B cell (primary cell): ENCODE measurements at regions not wholly inside any gene's neighbourhood (a gene's known extent, or its start where the extent isn't known, plus 50 kb on each side); places are given as distances from the start of the nearest gene placed in this dataset.

Experiments
- EZH2 ChIP-seq: IDR thresholded peaks from 2 replicates; pipeline ENCODE4 v1.6.1; 2012; ENCODE audit warnings: borderline replicate concordance, low read depth, mild to moderate bottlenecking, moderate library complexity, low read length; ENCODE audit not compliant: insufficient read depth, poor library complexity, severe bottlenecking
- TF ChIP-seq, protein P1 (sequence below): fragments of 200-600 bp; IDR thresholded peaks from one replicate; pipeline ENCODE4 v1.8.0; 2022; ENCODE audit warnings: antibody characterized with exemption, mild to moderate bottlenecking

GRCh38 chr13:106369091-106369490 is 166.4 kb downstream of the EFNB2 start:
- TF ChIP-seq, protein P1, sequence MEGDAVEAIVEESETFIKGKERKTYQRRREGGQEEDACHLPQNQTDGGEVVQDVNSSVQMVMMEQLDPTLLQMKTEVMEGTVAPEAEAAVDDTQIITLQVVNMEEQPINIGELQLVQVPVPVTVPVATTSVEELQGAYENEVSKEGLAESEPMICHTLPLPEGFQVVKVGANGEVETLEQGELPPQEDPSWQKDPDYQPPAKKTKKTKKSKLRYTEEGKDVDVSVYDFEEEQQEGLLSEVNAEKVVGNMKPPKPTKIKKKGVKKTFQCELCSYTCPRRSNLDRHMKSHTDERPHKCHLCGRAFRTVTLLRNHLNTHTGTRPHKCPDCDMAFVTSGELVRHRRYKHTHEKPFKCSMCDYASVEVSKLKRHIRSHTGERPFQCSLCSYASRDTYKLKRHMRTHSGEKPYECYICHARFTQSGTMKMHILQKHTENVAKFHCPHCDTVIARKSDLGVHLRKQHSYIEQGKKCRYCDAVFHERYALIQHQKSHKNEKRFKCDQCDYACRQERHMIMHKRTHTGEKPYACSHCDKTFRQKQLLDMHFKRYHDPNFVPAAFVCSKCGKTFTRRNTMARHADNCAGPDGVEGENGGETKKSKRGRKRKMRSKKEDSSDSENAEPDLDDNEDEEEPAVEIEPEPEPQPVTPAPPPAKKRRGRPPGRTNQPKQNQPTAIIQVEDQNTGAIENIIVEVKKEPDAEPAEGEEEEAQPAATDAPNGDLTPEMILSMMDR, result no peak
- TF ChIP-seq EZH2, result no peak
